SW480 (cell line): ENCODE measurements at regions not wholly inside any gene's neighbourhood (a gene's known extent, or its start where the extent isn't known, plus 50 kb on each side); places are given as distances from the start of the nearest gene placed in this dataset.

Experiments used
- DNase-seq: peaks from one replicate; pipeline ENCODE4 v3.0.0-alpha.2; 2016; ENCODE audit warnings: low spot score

- no peak for DNase-seq
Measured at GRCh38 chr6:91298543-91299145, 711.8 kb upstream of the MAP3K7 start.

- DNase-seq, result no peak
Measured at GRCh38 chr6:91293395-91293794, 706.5 kb upstream of the MAP3K7 start.

GRCh38 chr6:91291071-91291470 is 704.2 kb upstream of the MAP3K7 start:
- DNase-seq, result no peak

GRCh38 chr6:91288741-91289140 is 701.9 kb upstream of the MAP3K7 start:
- no peak for DNase-seq

- DNase-seq, result no peak
Measured at GRCh38 chr6:91281901-91282300, 695.0 kb upstream of the MAP3K7 start.

- DNase-seq, result no peak
Measured at GRCh38 chr6:91280494-91280830, 693.6 kb upstream of the MAP3K7 start.

GRCh38 chr6:91279740-91280493 is 693.0 kb upstream of the MAP3K7 start:
- no peak for DNase-seq

GRCh38 chr6:91278416-91278815 is 691.5 kb upstream of the MAP3K7 start:
- no peak for DNase-seq

GRCh38 chr6:91276315-91276714 is 689.4 kb upstream of the MAP3K7 start:
- DNase-seq, result peak; percentile 5

- DNase-seq, result no peak
Measured at GRCh38 chr6:91273729-91274128, 686.9 kb upstream of the MAP3K7 start.

GRCh38 chr6:91271807-91272206 is 684.9 kb upstream of the MAP3K7 start:
- DNase-seq, result no peak

- DNase-seq, result no peak
Measured at GRCh38 chr6:91268941-91269340, 682.1 kb upstream of the MAP3K7 start.

GRCh38 chr6:91267246-91267645 is 680.4 kb upstream of the MAP3K7 start:
- no peak for DNase-seq

GRCh38 chr6:91266156-91266555 is 679.3 kb upstream of the MAP3K7 start:
- DNase-seq, result no peak

GRCh38 chr6:91243436-91243835 is 656.6 kb upstream of the MAP3K7 start:
- DNase-seq, result no peak

- no peak for DNase-seq
Measured at GRCh38 chr6:91242614-91242949, 655.7 kb upstream of the MAP3K7 start.

- peak; percentile 1 for DNase-seq
Measured at GRCh38 chr6:91241946-91242613, 655.2 kb upstream of the MAP3K7 start.

- no peak for DNase-seq
Measured at GRCh38 chr6:91240878-91241603, 654.2 kb upstream of the MAP3K7 start.

- DNase-seq, result no peak
Measured at GRCh38 chr6:91221072-91221720, 634.3 kb upstream of the MAP3K7 start.

GRCh38 chr6:91213229-91213901 is 626.5 kb upstream of the MAP3K7 start:
- DNase-seq, result no peak

GRCh38 chr6:91198588-91199255 is 611.9 kb upstream of the MAP3K7 start:
- no peak for DNase-seq
